GM21526 (cell line): ENCODE measurements at regions not wholly inside any gene's neighbourhood (a gene's known extent, or its start where the extent isn't known, plus 50 kb on each side); places are given as distances from the start of the nearest gene placed in this dataset.

Source experiments
- ATAC-seq: cut with Tn5 transposase; IDR thresholded peaks from one replicate; pipeline ENCODE4 v1.9.1; 2021; ENCODE audit warnings: moderate library complexity; ENCODE audit not compliant: unreplicated experiment, low FRiP score

DNA sequence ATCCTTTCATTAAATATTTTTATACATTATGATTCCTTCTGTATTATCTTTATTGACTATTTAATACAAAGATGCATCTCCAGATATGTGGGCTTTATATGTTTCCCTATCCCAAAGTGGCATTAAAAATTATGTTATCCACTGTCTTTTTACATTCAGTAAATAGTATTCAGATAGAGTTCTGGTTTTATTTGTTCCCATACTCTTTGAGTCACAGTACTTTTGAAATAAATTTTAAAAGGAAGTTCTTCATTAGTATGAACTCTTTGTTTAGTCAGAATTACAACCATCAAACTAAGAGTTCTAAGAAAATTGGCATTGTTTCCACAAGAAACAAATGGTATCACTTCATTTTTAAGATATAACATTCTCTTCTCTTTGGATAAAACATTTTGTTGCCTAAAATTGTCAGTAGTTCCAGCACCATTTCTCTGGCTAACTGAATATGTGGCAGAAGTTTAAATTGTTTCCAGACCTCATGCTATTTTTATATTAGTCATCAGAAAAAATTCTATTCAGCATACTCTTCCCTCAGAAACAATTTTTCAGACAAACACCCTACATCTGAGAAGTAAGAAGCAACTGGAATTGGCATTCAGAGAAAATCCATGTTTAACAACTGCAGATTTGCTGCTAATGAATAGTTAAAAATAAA lies 88.5 kb upstream of the COL5A2 start:
- ATAC-seq, result no peak

GRCh38 chr2:189268763-189269162 lies 89.2 kb upstream of the COL5A2 start:
- ATAC-seq, result no peak

DNA sequence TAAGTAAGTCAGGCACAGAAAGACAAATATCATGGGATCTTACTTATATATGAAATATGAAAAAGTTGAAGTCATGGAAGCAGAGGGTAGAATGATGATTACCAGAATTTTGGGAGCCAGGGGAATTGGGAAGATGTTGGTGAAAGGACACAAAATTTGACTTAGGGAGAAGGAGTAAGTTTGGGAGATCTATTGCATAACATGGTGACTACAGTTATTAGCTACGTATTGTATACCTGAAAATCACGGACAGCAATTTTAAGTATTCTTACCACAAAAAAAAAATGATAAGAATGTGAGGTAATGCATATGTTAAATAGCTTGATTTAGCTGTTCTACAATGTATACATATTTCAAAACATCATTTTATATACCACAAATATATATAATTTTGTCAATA lies 94.2 kb upstream of the COL5A2 start:
- no peak for ATAC-seq

- ATAC-seq, result no peak
Measured at GRCh38 chr2:189274361-189274760, 94.8 kb upstream of the COL5A2 start.

DNA sequence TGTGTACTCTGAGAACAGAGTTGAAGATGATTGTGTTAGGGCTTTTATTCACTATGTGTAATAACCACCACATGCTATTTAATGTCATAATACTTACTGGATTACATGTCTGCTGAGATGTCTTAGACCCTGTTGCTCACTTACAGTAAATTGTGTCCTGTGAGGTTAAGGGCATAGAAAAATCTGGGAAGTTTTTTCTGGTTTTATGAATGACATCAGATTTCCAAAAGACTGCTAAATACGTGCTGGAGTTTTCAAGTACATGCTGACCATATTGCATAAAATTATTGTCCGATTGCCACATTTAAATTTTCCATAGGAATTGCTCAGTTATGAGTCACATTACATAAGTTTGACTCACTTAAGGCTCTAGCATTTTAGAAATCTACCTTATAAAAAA lies 96.7 kb upstream of the COL5A2 start:
- no peak for ATAC-seq

DNA sequence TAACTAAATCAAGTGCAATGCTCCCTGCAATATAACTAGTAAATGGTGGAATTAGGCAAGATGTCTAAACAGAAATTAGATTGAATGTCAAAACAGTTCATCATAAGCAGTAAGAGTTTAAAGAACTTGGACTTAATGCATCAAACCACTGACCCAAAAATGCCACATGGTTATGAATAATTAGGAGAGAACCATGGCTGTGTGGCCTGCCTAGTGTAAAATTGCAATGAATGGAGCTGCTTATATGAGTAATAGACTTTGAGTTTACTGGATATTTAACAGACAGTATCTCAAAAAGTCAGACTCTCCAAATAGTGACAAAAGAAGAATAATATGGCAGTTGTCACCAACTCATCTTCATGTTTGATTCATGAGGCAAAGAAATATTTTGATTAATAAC lies 101.6 kb upstream of the COL5A2 start:
- no peak for ATAC-seq

DNA sequence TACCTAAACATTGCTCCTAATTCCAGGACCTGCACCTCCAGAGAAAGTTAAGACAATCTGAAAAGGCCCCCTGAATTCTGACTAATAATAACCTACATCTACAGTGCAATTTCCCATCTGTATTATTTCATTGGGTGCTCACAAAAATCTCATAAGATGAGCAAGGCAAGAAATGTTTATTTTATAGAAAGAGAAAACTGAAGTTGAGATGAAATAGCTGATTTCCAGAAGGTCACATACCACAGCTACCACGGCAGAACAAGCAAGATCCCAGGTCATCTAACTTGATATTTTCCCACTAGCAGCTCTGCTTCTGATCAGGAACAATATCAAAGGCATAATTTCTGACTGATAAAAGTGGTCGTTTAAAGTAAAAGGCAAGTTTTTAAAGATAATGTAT lies 105.8 kb upstream of the COL5A2 start:
- ATAC-seq, result no peak

DNA sequence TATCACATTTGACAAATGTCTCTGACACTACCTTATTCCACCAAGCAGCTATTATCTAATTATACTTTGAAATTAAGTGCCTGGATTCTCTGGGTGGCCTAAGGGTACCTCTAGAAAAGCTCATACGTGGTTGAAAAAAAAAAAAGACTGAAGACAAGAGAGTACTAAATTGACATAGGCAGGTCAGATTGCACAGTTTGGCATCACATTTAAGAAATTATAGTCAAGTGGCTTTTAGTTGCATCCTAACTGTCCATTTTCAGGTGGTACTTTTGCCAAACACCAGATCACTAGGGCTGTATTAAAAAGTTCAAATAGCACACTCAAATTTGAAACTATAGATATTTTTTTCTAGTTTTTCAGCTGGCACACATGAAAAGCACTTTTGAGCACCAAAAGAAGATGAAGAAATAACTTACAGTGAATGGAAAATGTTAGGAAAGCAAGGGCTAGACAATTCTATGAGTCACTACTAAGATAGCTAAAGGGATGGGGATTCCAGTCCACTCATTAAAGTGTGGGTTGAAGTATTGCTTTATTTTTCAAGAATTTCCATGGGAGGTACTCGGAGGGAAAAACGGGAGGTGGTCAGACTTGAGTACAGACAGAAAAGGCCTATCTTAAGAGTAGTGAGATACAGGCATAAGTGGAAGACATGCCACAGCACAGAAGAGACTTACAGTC lies 106.5 kb upstream of the COL5A2 start:
- ATAC-seq, result no peak

GRCh38 chr2:189287363-189287762 lies 107.8 kb upstream of the COL5A2 start:
- ATAC-seq, result no peak

DNA sequence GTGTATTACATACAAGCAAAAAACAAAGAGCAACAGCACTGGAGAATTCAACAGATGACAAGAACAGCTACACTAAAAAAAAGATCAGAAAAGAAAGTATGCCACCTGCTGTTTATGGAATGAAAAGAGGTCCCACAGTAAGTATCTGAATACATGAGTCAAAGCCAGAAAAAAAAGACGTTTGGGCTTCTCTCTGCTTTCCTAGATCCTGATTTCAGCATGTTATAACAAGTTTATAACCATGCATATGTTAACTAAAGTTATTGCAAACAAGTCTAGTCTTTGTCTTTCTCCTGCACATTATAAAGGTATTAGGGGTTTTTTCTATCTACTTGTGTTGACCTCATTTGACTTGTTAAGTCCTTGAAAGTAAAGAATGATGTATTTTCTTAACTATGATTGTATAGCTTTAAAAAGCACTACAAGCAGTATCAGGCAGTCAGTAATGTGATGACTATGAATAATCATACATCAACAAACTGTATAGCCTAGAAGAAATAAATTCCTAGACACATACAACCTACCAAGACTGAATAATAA lies 108.5 kb upstream of the COL5A2 start:
- peak; percentile 74 for ATAC-seq

- no peak for ATAC-seq
Measured at GRCh38 chr2:189291460-189291859, 111.9 kb upstream of the COL5A2 start.

DNA sequence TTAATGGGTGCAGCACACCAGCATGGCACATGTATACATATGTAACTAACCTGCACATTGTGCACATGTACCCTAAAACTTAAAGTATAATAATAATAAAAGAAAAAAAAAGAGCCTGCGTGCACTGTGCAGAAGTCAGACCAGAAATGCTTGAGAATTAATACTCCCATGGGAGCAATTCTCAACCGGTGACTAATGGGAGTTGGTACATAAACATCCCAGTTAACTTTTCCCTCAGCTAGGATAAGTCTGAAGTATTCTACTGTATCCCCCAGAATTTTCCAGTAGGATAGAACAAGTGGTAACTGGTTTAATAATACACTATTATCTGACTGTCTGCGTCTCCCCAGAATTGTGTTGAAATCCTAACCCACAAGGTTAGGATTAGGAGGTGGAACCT lies 113.6 kb upstream of the COL5A2 start:
- ATAC-seq, result no peak

GRCh38 chr2:189297446-189297845 lies 117.9 kb upstream of the COL5A2 start:
- ATAC-seq, result no peak

DNA sequence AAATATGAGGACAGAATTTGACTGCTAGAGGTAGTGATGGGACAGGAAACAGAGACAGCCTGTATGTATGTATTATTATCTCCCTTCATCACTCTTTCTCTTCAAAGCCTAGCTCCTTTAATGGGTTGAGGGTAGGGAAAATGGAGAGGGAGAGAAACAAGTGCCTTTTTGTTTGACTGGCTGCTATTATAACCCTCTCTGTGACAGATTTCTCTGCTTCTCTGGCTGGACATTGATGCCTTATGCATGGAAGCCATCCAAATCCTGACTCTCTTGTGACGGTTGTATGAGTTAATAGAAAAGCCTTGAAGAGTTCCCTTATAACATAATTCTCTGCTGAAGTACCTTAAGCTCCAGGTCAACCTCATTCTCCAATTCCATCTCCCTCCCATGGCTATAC lies 118.5 kb upstream of the COL5A2 start:
- ATAC-seq, result no peak

GRCh38 chr2:189298481-189298880 lies 118.9 kb upstream of the COL5A2 start:
- ATAC-seq, result no peak

- no peak for ATAC-seq
Measured at GRCh38 chr2:189299974-189300373, 120.4 kb upstream of the COL5A2 start.

DNA sequence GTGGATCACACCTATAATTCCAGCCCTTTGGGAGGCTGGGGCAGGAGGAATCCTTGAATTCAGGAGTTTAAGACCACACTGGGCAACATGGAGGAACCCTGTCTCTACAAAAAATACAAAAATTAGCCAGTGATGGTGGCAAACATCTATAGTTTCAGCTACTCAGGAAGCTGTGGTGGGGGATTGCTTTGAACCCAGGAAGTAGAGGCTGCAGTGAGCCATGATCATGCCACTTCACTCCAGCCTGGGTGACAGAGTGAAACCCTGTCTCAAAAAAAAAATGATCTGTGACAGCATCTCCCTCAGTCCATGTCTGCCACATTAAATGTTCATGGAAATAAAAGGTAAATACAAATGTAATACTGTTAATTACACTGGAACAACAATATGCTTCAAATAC lies 121.4 kb upstream of the COL5A2 start:
- no peak for ATAC-seq

DNA sequence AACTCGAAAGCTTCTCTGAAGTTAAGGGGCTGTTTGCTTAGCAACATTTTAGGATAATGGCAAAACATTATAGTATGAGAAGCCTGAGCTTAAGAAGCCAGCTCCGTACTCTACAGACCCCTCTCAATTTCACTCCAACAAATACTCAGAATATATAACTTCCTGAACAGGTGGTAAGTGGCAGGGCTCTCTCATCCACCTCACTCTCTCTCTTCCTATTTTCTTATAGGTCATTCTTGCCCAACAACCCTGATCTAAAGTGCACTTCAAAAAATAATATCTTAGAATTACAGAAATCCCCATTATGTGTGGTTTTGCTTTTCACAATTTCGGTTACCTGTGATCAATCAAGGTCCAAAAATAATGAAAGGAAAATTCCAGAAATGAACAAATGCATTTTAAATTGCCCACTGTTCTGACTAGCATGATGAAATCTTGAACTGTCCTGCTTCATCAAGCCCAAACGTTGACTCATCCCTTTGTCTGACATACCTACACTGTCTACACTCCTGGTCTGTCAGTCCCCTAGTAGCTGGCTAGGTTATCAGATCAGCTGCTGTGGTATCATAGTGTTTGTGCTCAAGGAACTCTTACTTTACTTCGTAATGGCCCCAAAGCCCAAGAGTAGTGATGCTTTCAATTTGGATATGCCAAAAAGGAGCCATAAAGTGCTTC lies 122.8 kb upstream of the COL5A2 start:
- no peak for ATAC-seq

DNA sequence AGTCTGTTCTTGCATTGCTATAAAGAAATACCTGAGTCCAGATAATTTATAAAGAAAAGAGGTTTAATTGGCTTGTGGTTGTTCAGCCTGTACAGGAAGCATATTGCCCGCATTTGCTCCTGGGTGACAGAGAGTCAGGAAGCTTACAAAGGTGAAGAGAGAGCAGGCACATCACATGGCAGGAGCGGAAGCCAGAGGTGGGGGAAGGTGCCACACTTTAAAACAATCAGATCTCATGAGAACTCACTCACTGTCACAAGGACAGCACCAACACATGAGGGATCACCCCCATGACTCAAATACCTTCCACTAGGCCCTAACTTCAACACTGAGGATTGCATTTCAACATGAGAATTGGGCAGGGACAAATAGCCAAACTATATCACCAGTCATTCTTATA lies 124.8 kb upstream of the COL5A2 start:
- no peak for ATAC-seq

- ATAC-seq, result no peak
Measured at GRCh38 chr2:189305291-189305943, 125.9 kb upstream of the COL5A2 start.

DNA sequence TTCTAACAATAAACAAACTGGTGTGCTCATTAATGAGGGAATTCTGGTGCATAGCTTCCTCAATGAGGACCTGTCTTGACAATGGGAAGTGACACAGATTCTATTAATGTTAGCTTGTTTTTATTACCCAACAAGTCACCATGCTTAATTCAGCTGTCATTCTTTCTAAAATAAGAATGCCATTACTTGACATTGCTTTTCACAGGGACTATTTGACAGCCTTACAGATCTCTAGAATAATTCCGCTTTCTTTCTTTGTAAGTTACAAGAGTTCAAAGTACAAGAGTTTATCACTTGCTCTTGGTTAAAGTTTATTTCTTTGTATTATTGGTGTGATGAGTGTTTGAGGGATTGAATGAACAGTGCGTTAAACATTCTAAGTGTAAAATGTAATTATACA lies 127.0 kb upstream of the COL5A2 start:
- ATAC-seq, result no peak
